ENCODE measurements at regions not wholly inside any gene's neighbourhood (a gene's known extent, or its start where the extent isn't known, plus 50 kb on each side); places are given as distances from the start of the nearest gene placed in this dataset.

- TF ChIP-seq CTCF (IDR thresholded peaks at IDR 0.05; ENCODE audit: insufficient read depth, missing control alignments), result no peak
- FAIRE-seq, result no peak
- no peak for DNase-seq (ENCODE audit: insufficient read length, low spot score)
Observed at GRCh38 chr7:116439841-116440549, 59.5 kb upstream of the CAV2 start.

DNA sequence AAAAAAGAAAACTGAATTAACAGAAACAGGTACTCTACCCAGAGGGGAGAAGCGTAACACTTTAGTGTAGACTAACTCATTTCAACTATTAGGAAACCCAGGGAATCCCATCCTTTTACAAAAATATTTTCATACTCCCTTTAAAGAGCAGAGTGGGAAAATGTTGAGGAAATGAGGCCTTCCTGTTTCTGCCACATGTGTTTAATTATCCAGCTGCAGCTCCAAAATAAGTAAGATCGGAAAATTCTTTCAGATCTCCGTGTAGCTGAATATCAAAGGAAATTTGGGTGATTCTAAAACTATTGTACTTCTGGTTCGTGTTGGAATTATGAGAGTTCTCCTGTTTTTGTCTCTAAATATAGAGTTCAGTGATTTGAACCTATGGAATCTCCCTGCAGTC lies 58.0 kb upstream of the CAV2 start:
- no peak for DNase-seq (ENCODE audit: insufficient read length, low spot score)
- FAIRE-seq, result no peak
- no peak for TF ChIP-seq CTCF (IDR thresholded peaks at IDR 0.05; ENCODE audit: insufficient read depth, missing control alignments)

DNA sequence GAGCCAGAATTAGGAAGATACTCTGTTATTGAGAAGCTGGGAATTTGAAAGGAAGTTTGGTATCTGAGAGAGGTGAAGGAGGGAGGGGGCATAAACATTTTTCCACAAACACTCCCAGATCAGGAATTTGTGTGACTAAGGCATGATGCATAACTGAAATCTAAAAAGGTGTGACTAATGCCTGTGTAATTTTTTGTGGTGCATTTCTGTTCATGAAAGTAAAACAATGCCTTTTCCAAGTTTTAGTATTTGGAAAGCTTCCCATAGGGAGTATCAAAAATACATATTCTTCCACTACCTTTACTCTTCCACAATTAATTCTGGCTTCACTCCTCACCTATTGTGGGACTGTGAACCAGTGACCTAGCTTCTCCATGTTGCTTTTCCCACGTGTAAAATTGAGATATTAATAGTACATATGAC lies 56.4 kb upstream of the CAV2 start:
- TF ChIP-seq CTCF (IDR thresholded peaks at IDR 0.05; ENCODE audit: insufficient read depth, missing control alignments), result no peak
- DNase-seq (ENCODE audit: insufficient read length, low spot score) (no peak), FAIRE-seq (no peak)

- FAIRE-seq (no peak), DNase-seq (ENCODE audit: insufficient read length, low spot score) (no peak)
- no peak for TF ChIP-seq CTCF (IDR thresholded peaks at IDR 0.05; ENCODE audit: insufficient read depth, missing control alignments)
Observed at GRCh38 chr7:116443646-116444045, 55.9 kb upstream of the CAV2 start.

- no peak for TF ChIP-seq CTCF (IDR thresholded peaks at IDR 0.05; ENCODE audit: insufficient read depth, missing control alignments)
- DNase-seq (ENCODE audit: insufficient read length, low spot score) (no peak), FAIRE-seq (no peak)
Observed at GRCh38 chr7:116445447-116446211, 53.9 kb upstream of the CAV2 start.

DNA sequence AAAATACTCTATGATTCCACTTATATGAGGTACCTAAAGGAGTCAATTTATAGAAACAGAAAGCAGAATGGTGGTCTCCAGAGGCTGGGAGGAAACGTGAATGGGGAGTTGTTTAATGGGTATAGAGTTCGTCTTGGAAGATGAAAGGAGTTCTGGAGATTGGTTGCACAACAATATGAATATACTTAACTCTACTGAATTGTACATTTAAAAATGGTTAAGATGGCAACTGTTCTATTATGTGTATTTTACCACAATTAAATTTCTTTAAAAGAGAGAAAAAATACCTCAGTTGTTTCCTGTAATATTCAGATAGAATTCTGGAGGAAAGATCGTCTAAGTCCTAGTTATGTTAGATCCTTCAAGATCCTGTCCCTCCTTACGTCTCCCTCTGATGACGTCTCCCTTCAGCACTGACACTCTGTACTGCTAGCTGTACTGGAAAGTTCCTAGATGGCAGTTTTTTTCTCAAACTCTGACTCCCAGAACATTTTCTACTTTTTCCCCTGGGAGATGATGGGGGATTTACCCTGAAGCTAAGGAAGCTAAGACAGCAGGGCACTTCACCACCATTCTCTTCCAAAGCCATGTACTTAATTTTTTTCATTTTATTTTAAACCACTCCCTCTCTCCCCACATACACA lies 53.2 kb upstream of the CAV2 start:
- DNase-seq (ENCODE audit: insufficient read length, low spot score) (no peak), FAIRE-seq (no peak)
- no peak for TF ChIP-seq CTCF (IDR thresholded peaks at IDR 0.05; ENCODE audit: insufficient read depth, missing control alignments)
